ENCODE measurements at regions not wholly inside any gene's neighbourhood (a gene's known extent, or its start where the extent isn't known, plus 50 kb on each side); places are given as distances from the start of the nearest gene placed in this dataset.
"Not testable (repeated sequence)": the region's sequence is repeated elsewhere in the genome, so short reads cannot be mapped to it uniquely, and the experiment has no call there.

GRCh38 chr12:67783393-67783792, 134.8 kb downstream of the DYRK2 start:
- DNase-seq (ENCODE audit: low read depth) = no peak
- TF ChIP-seq CTCF (IDR thresholded peaks at IDR 0.05; ENCODE audit: insufficient read depth, low read depth, low read length, missing control alignments) = no peak

GRCh38 chr12:67784831-67785230, 136.3 kb downstream of the DYRK2 start:
- no peak for TF ChIP-seq CTCF (IDR thresholded peaks at IDR 0.05; ENCODE audit: insufficient read depth, low read depth, low read length, missing control alignments)
- DNase-seq (ENCODE audit: low read depth) = no peak
- no peak overlapping the region for H3K4me3 ChIP-seq (ENCODE audit: low read depth, low read length)

More at GRCh38 chr12:67783393-67783792, 134.8 kb downstream of the DYRK2 start:
- H3K4me3 ChIP-seq (ENCODE audit: low read depth, low read length) = no peak overlapping the region

- DNase-seq (ENCODE audit: low read depth) = no peak
- no peak for TF ChIP-seq CTCF (IDR thresholded peaks at IDR 0.05; ENCODE audit: insufficient read depth, low read depth, low read length, missing control alignments)
- no peak overlapping the region for H3K4me3 ChIP-seq (ENCODE audit: low read depth, low read length)
Observed at GRCh38 chr12:67786086-67786485, 137.5 kb downstream of the DYRK2 start.

- DNase-seq (ENCODE audit: low read depth) = no peak
- no peak for TF ChIP-seq CTCF (IDR thresholded peaks at IDR 0.05; ENCODE audit: insufficient read depth, low read depth, low read length, missing control alignments)
- no peak overlapping the region for H3K4me3 ChIP-seq (ENCODE audit: low read depth, low read length)
Observed at GRCh38 chr12:67788118-67788517, 139.6 kb downstream of the DYRK2 start.

GRCh38 chr12:67789266-67789665, 140.7 kb downstream of the DYRK2 start:
- H3K4me3 ChIP-seq (ENCODE audit: low read depth, low read length) = no peak overlapping the region
- no peak for TF ChIP-seq CTCF (IDR thresholded peaks at IDR 0.05; ENCODE audit: insufficient read depth, low read depth, low read length, missing control alignments)
- peak; percentile 9 for DNase-seq (ENCODE audit: low read depth)

GRCh38 chr12:67790660-67791059, 142.1 kb downstream of the DYRK2 start:
- TF ChIP-seq CTCF (IDR thresholded peaks at IDR 0.05; ENCODE audit: insufficient read depth, low read depth, low read length, missing control alignments) = no peak
- no peak for DNase-seq (ENCODE audit: low read depth)

GRCh38 chr12:67791362-67791761, 142.8 kb downstream of the DYRK2 start:
- H3K4me3 ChIP-seq (ENCODE audit: low read depth, low read length); DNase-seq (ENCODE audit: low read depth): not testable (repeated sequence)

More at GRCh38 chr12:67790660-67791059, 142.1 kb downstream of the DYRK2 start:
- no peak overlapping the region for H3K4me3 ChIP-seq (ENCODE audit: low read depth, low read length)

Data from GM12865 (cell line).